SK-N-SH (cell line): ENCODE measurements at regions not wholly inside any gene's neighbourhood (a gene's known extent, or its start where the extent isn't known, plus 50 kb on each side); places are given as distances from the start of the nearest gene placed in this dataset.

ENCODE experiments used
- CTCF ChIA-PET: fragments of 300-600, 350-600 bp; formaldehyde crosslinking; extraction: SDS; loops from one replicate; lab custom pipeline; 2021; lab: Yijun Ruan, JAX
- POLR2A ChIA-PET: fragments of 350-600 bp; sonication (Branson Sonifier 250); formaldehyde crosslinking; extraction: SDS; loops from one replicate; lab custom pipeline; 2020; ENCODE audit warnings: antibody characterized with exemption, inconsistent platforms; lab: Yijun Ruan, JAX
- DNase-seq: peaks from one replicate; pipeline ENCODE4 v3.0.0; 2012
- H2AFZ ChIP-seq: fragments of 200-600 bp; sonication (generic); 2 replicates; pipeline ENCODE4 v1.8.1; 2016; ENCODE audit warnings: antibody characterized with exemption, mild to moderate bottlenecking, low read depth
- H3F3A ChIP-seq: fragments of 200-600 bp; sonication (generic); replicated peaks from 2 replicates; pipeline ENCODE3; 2016; ENCODE audit warnings: antibody characterized with exemption, mild to moderate bottlenecking; ENCODE audit not compliant: insufficient read depth
- H3K27ac ChIP-seq, 2 experiments: fragments of 200-500 bp in 1 of 2; fragments of 200-600 bp in 1 of 2; sonication (Bioruptor generic) in 1 of 2; sonication (generic), shearing (Covaris generic) in 1 of 2; 2 replicates each; pipeline versions ENCODE4 v1.5.1 to v1.6.1; 2014 to 2016; ENCODE audit warnings: low read depth in 2 of 2, inconsistent platforms in 1 of 2, low read length in 1 of 2, mild to moderate bottlenecking in 1 of 2, mixed read lengths in 1 of 2
- H3K27me3 ChIP-seq: fragments of 200-600 bp; sonication (generic), shearing (Covaris generic); 2 replicates; pipeline ENCODE4 v1.6.1; 2016; ENCODE audit warnings: mixed run types; ENCODE audit not compliant: insufficient read depth
- H3K36me3 ChIP-seq, 2 experiments: fragments of 200-500 bp in 1 of 2; fragments of 200-600 bp in 1 of 2; sonication (Bioruptor generic) in 1 of 2; sonication (generic) in 1 of 2; replicated peaks in 1 of 2; 2 replicates each; pipeline versions ENCODE3 to v1.5.1; 2014 to 2016; ENCODE audit warnings: low read length in 1 of 2, mild to moderate bottlenecking in 1 of 2; ENCODE audit not compliant: insufficient read depth in 2 of 2, control insufficient read depth in 1 of 2
- H3K4me1 ChIP-seq, 2 experiments: fragments of 200-500 bp in 1 of 2; fragments of 200-600 bp in 1 of 2; sonication (Bioruptor generic) in 1 of 2; sonication (generic), shearing (Covaris generic) in 1 of 2; 2 replicates each; pipeline versions ENCODE4 v1.5.1 to v1.6.1; 2014 to 2016; ENCODE audit warnings: low read depth in 1 of 2, low read length in 1 of 2, mixed run types in 1 of 2; ENCODE audit not compliant: insufficient read depth in 2 of 2, control insufficient read depth in 1 of 2
- H3K4me2 ChIP-seq: fragments of 200-600 bp; sonication (generic), shearing (Covaris generic); 2 replicates; pipeline ENCODE4 v1.6.1; 2017; ENCODE audit warnings: mixed run types
- H3K4me3 ChIP-seq, 2 experiments: fragments of 200-500 bp in 1 of 2; fragments of 200-600 bp in 1 of 2; sonication (Bioruptor generic) in 1 of 2; sonication (generic), shearing (Covaris generic) in 1 of 2; 2 replicates each; pipeline versions ENCODE4 v1.5.1 to v1.8.1; 2014 to 2016; ENCODE audit warnings: low read depth in 2 of 2, inconsistent platforms in 1 of 2, low read length in 1 of 2, mild to moderate bottlenecking in 1 of 2, mixed read lengths in 1 of 2, moderate library complexity in 1 of 2
- H3K79me2 ChIP-seq: fragments of 200-600 bp; sonication (generic); 2 replicates; pipeline ENCODE4 v1.8.1; 2017; ENCODE audit warnings: mild to moderate bottlenecking; ENCODE audit not compliant: insufficient read depth
- H3K9ac ChIP-seq: fragments of 200-600 bp; sonication (generic); 2 replicates; pipeline ENCODE4 v1.6.1; 2017; ENCODE audit warnings: mixed run types
- H3K9me2 ChIP-seq: fragments of 200-600 bp; sonication (generic); 2 replicates; pipeline ENCODE4 v1.6.1; 2017; ENCODE audit warnings: mixed run types
- H3K9me3 ChIP-seq: fragments of 200-600 bp; sonication (generic); 2 replicates; pipeline ENCODE4 v1.6.1; 2017; ENCODE audit warnings: mixed run types, mild to moderate bottlenecking, moderate library complexity
- H4K20me1 ChIP-seq: fragments of 200-600 bp; sonication (generic); 2 replicates; pipeline ENCODE4 v1.6.1; 2017; ENCODE audit warnings: mild to moderate bottlenecking, mixed run types; ENCODE audit not compliant: insufficient read depth
- EP300 ChIP-seq, 2 experiments: IDR thresholded peaks; 2 replicates each; pipeline versions ENCODE4 v1.4.0 to v1.6.1; 2012; ENCODE audit warnings: borderline replicate concordance in 1 of 2, low read depth in 1 of 2, low read length in 1 of 2
- EZH2phosphoT487 ChIP-seq: fragments of 200-600 bp; sonication (generic); IDR thresholded peaks from 2 replicates; pipeline ENCODE4 v1.6.1; 2017; ENCODE audit warnings: low read depth, mixed run types, mild to moderate bottlenecking, antibody characterized with exemption, moderate library complexity, borderline replicate concordance
- FOXJ3 ChIP-seq: sonication (generic); formaldehyde crosslinking; IDR thresholded peaks from 2 replicates; pipeline ENCODE4 v1.5.1; 2020; ENCODE audit warnings: mild to moderate bottlenecking, missing genetic modification reagents
- GABPA ChIP-seq: IDR thresholded peaks from 2 replicates; pipeline ENCODE4 v1.4.0; 2012; ENCODE audit warnings: low read depth, mild to moderate bottlenecking
- GATA2 ChIP-seq: sonication (generic); formaldehyde crosslinking; IDR thresholded peaks from 2 replicates; pipeline ENCODE4 v1.5.0; 2020; ENCODE audit warnings: mild to moderate bottlenecking, missing genetic modification reagents
- JUND ChIP-seq: IDR thresholded peaks from 2 replicates; pipeline ENCODE4 v1.4.0; 2012
- MEF2A ChIP-seq: IDR thresholded peaks from 2 replicates; pipeline ENCODE4 v1.4.0; 2012; ENCODE audit warnings: low read depth, borderline replicate concordance
- NFIC ChIP-seq: IDR thresholded peaks from 2 replicates; pipeline ENCODE4 v1.4.0; 2012; ENCODE audit warnings: borderline replicate concordance
- POLR2AphosphoS5 ChIP-seq: IDR thresholded peaks from 2 replicates; pipeline ENCODE4 v1.6.1; 2012; ENCODE audit warnings: low read depth, low read length
- RAD21 ChIP-seq: IDR thresholded peaks from 2 replicates; pipeline ENCODE4 v1.6.1; 2012; ENCODE audit warnings: mild to moderate bottlenecking, low read length
- RFX5 ChIP-seq: IDR thresholded peaks from 2 replicates; pipeline ENCODE4 v1.6.1; 2012; ENCODE audit warnings: mild to moderate bottlenecking, improper control_type of control experiment, low read length
- SIN3A ChIP-seq: IDR thresholded peaks from 2 replicates; pipeline ENCODE4 v1.6.1; 2012; ENCODE audit warnings: low read depth, mild to moderate bottlenecking, low read length, moderate library complexity, borderline replicate concordance
- SMC3 ChIP-seq: IDR thresholded peaks from 2 replicates; pipeline ENCODE4 v1.6.1; 2012; ENCODE audit warnings: low read depth, low read length, improper control_type of control experiment
- TCF12 ChIP-seq: IDR thresholded peaks from 2 replicates; pipeline ENCODE4 v1.4.0; 2012
- TEAD4 ChIP-seq: IDR thresholded peaks from 2 replicates; pipeline ENCODE4 v1.4.0; 2012; ENCODE audit warnings: mild to moderate bottlenecking, borderline replicate concordance; ENCODE audit not compliant: insufficient read depth
- YY1 ChIP-seq: IDR thresholded peaks from 2 replicates; pipeline ENCODE4 v1.4.0; 2012; ENCODE audit warnings: low read depth, mild to moderate bottlenecking
- WGBS: methylation state at CpG from one replicate; pipeline ENCODE4 v1.1.6; 2017; ENCODE audit warnings: low lambda C conversion rate; 5-methylcytosine and 5-hydroxymethylcytosine counted together
- TF ChIP-seq, protein P1 (sequence below): fragments of 150-350 bp; IDR thresholded peaks from 2 replicates; pipeline ENCODE4 v1.6.1; 2017; ENCODE audit warnings: antibody characterized with exemption, low read length, low read depth, borderline replicate concordance
- TF ChIP-seq, protein P2 (sequence below): IDR thresholded peaks from 2 replicates; pipeline ENCODE4 v1.4.0; 2012; ENCODE audit warnings: low read depth, borderline replicate concordance
- TF ChIP-seq, protein P3 (sequence below): fragments of 200-600 bp; sonication (generic); IDR thresholded peaks from 2 replicates; pipeline ENCODE4 v1.6.1; 2017; ENCODE audit warnings: antibody characterized with exemption, mild to moderate bottlenecking, moderate library complexity

DNA sequence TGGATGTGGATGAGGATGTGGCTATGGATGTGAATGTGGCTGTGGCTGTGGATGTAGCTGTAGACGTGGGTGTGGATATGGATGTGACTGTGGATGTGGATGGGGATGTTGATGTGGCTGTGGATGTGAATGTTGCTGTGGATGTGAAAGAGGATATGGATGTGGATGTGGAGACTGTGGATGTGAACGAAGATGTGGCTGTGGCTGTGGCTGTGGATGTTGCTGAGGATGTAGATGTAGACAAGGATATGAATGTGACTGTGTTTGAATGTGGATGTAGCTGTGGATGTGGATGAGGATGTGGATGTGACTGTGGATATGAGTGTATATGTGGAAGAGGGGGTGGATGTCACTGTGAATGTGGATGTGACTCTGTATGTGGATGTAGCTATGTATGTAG, 884.6 kb upstream of the CHAC2 start:
- ChIA-PET CTCF (no interaction called here), POLR2A (no interaction called here)
- H3F3A ChIP-seq, result no peaks in the 10 kb centered on the region
- H3K79me2 ChIP-seq, result no peaks in the 10 kb centered on the region
- H3K4me1 ChIP-seq, result no peaks in the 10 kb centered on the region
- H3K27me3 ChIP-seq, result no peaks in the 10 kb centered on the region
- H3K27ac ChIP-seq, result no peak overlapping the region
- DNase-seq, result no peak
- no peaks in the 10 kb centered on the region for H3K9me2 ChIP-seq
- H3K4me2 ChIP-seq, result no peak overlapping the region
- H3K9me3 ChIP-seq, result no peaks in the 10 kb centered on the region
- 2% methylated on average over 2 of the region's 2 CpGs for WGBS
- no peak overlapping the region for H2AFZ ChIP-seq
- TF ChIP-seq EZH2phosphoT487 (no peak), TEAD4 (no peak), RAD21 (no peak), FOXJ3 (no peak), POLR2AphosphoS5 (no peak), NFIC (no peak), YY1 (no peak), RFX5 (no peak), GABPA (no peak), GATA2 (CRISPR knock-in tag) (no peak), MEF2A (no peak), EP300 (IDR thresholded peaks at IDR 0.05; ENCODE audit: borderline replicate concordance in 1 of 2, low read depth in 1 of 2, low read length in 1 of 2) (no peak), TCF12 (no peak), SIN3A (no peak), SMC3 (no peak), JUND (no peak)
- TF ChIP-seq, protein P1, sequence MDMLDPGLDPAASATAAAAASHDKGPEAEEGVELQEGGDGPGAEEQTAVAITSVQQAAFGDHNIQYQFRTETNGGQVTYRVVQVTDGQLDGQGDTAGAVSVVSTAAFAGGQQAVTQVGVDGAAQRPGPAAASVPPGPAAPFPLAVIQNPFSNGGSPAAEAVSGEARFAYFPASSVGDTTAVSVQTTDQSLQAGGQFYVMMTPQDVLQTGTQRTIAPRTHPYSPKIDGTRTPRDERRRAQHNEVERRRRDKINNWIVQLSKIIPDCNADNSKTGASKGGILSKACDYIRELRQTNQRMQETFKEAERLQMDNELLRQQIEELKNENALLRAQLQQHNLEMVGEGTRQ, result no peak
- TF ChIP-seq, protein P2, sequence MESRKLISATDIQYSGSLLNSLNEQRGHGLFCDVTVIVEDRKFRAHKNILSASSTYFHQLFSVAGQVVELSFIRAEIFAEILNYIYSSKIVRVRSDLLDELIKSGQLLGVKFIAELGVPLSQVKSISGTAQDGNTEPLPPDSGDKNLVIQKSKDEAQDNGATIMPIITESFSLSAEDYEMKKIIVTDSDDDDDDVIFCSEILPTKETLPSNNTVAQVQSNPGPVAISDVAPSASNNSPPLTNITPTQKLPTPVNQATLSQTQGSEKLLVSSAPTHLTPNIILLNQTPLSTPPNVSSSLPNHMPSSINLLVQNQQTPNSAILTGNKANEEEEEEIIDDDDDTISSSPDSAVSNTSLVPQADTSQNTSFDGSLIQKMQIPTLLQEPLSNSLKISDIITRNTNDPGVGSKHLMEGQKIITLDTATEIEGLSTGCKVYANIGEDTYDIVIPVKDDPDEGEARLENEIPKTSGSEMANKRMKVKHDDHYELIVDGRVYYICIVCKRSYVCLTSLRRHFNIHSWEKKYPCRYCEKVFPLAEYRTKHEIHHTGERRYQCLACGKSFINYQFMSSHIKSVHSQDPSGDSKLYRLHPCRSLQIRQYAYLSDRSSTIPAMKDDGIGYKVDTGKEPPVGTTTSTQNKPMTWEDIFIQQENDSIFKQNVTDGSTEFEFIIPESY, result no peak
- TF ChIP-seq, protein P3, sequence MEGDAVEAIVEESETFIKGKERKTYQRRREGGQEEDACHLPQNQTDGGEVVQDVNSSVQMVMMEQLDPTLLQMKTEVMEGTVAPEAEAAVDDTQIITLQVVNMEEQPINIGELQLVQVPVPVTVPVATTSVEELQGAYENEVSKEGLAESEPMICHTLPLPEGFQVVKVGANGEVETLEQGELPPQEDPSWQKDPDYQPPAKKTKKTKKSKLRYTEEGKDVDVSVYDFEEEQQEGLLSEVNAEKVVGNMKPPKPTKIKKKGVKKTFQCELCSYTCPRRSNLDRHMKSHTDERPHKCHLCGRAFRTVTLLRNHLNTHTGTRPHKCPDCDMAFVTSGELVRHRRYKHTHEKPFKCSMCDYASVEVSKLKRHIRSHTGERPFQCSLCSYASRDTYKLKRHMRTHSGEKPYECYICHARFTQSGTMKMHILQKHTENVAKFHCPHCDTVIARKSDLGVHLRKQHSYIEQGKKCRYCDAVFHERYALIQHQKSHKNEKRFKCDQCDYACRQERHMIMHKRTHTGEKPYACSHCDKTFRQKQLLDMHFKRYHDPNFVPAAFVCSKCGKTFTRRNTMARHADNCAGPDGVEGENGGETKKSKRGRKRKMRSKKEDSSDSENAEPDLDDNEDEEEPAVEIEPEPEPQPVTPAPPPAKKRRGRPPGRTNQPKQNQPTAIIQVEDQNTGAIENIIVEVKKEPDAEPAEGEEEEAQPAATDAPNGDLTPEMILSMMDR, result no peak
- no peak overlapping the region for H3K4me3 ChIP-seq
- H3K36me3 ChIP-seq, result no peaks in the 10 kb centered on the region
- H4K20me1 ChIP-seq, result no peaks in the 10 kb centered on the region
- no peak overlapping the region for H3K9ac ChIP-seq
